Stimulated activated CD8-positive, alpha-beta memory T cell treated with anti-CD3 and anti-CD28 coated beads, Interleukin-4, amount 100 ng/mL, for 24 hours (primary cell): ENCODE measurements at regions not wholly inside any gene's neighbourhood (a gene's known extent, or its start where the extent isn't known, plus 50 kb on each side); places are given as distances from the start of the nearest gene placed in this dataset.
"Not testable (repeated sequence)": the region's sequence is repeated elsewhere in the genome, so short reads cannot be mapped to it uniquely, and the experiment has no call there.

Experiments
- DNase-seq: peaks from one replicate; pipeline ENCODE4 v3.0.0-alpha.2; 2020; ENCODE audit warnings: low read depth

GRCh38 chr4:188663369-188663768, 524.1 kb downstream of the TRIML1 start:
- DNase-seq: no peak

- no peak for DNase-seq
These were observed 526.5 kb downstream of the TRIML1 start for GRCh38 chr4:188665491-188666457.

- not testable (repeated sequence) for DNase-seq
These were observed 539.5 kb downstream of the TRIML1 start for GRCh38 chr4:188678691-188679090.

GRCh38 chr4:188680004-188680666, 540.9 kb downstream of the TRIML1 start:
- DNase-seq: no peak

GRCh38 chr4:188680667-188681063, 541.4 kb downstream of the TRIML1 start:
- no peak for DNase-seq

GRCh38 chr4:188682321-188682720, 543.1 kb downstream of the TRIML1 start:
- no peak for DNase-seq

- DNase-seq: no peak
These were observed 544.3 kb downstream of the TRIML1 start for GRCh38 chr4:188683571-188683970.

- no peak for DNase-seq
These were observed 549.7 kb downstream of the TRIML1 start for GRCh38 chr4:188688956-188689355.

GRCh38 chr4:188691811-188692210, 552.6 kb downstream of the TRIML1 start:
- no peak for DNase-seq

- no peak for DNase-seq
These were observed 556.0 kb downstream of the TRIML1 start for GRCh38 chr4:188695261-188695660.

GRCh38 chr4:188697243-188697642, 558.0 kb downstream of the TRIML1 start:
- no peak for DNase-seq

GRCh38 chr4:188701952-188702351, 562.7 kb downstream of the TRIML1 start:
- DNase-seq: no peak

GRCh38 chr4:188704288-188704687, 565.0 kb downstream of the TRIML1 start:
- no peak for DNase-seq

- no peak for DNase-seq
These were observed 567.8 kb downstream of the TRIML1 start for GRCh38 chr4:188707036-188707435.

GRCh38 chr4:188714501-188714900, 575.3 kb downstream of the TRIML1 start:
- no peak for DNase-seq

GRCh38 chr4:188714907-188715306, 575.7 kb downstream of the TRIML1 start:
- no peak for DNase-seq

GRCh38 chr4:188717661-188718060, 578.4 kb downstream of the TRIML1 start:
- DNase-seq: no peak

GRCh38 chr4:188719794-188720193, 580.6 kb downstream of the TRIML1 start:
- DNase-seq: no peak

- no peak for DNase-seq
These were observed 583.7 kb downstream of the TRIML1 start for GRCh38 chr4:188722911-188723310.

GRCh38 chr4:188727746-188728145, 588.5 kb downstream of the TRIML1 start:
- DNase-seq: no peak

- DNase-seq: no peak
These were observed 589.1 kb downstream of the TRIML1 start for GRCh38 chr4:188728359-188728758.

GRCh38 chr4:188732131-188732530, 592.9 kb downstream of the TRIML1 start:
- DNase-seq: no peak

- DNase-seq: no peak
These were observed 595.8 kb downstream of the TRIML1 start for GRCh38 chr4:188735082-188735481.
